Upper lobe of left lung (tissue), 6 donors: ENCODE measurements at regions not wholly inside any gene's neighbourhood (a gene's known extent, or its start where the extent isn't known, plus 50 kb on each side); places are given as distances from the start of the nearest gene placed in this dataset.

Experiments
- ATAC-seq, 2 donors: fragments of 200-7000 bp; cut with Tn5 transposase; one replicate each; pipeline ENCODE4 v1.9.1; 2022; ENCODE audit warnings: mild to moderate bottlenecking in 2 of 2, moderate library complexity in 2 of 2; ENCODE audit not compliant: low FRiP score in 2 of 2
- DNase-seq, 2 donors: peaks; one replicate each; pipeline ENCODE4 v3.0.0-alpha.2; 2019 to 2020
- H3K27ac ChIP-seq, 4 donors: fragments of 200-600 bp; sonication (generic); one replicate each; pipeline ENCODE4 v1.5.1; 2016 to 2019
- H3K27me3 ChIP-seq, 4 donors: fragments of 200-600 bp; sonication (generic); one replicate each; pipeline ENCODE4 v1.5.1; 2017 to 2019
- H3K36me3 ChIP-seq, 4 donors: fragments of 200-600 bp; sonication (generic); one replicate each; pipeline ENCODE4 v1.5.1; 2016 to 2019
- H3K4me1 ChIP-seq, 4 donors: fragments of 200-600 bp; sonication (generic); one replicate each; pipeline ENCODE4 v1.5.1; 2018 to 2019
- H3K4me3 ChIP-seq, 4 donors: fragments of 200-600 bp; sonication (generic); one replicate each; pipeline ENCODE4 v1.5.1; 2017 to 2019; ENCODE audit warnings: mild to moderate bottlenecking in 2 of 4, moderate library complexity in 1 of 4
- H3K9me3 ChIP-seq, 4 donors: fragments of 200-600 bp; sonication (generic); one replicate each; pipeline ENCODE4 v1.5.1; 2018 to 2019
- CTCF ChIP-seq, 6 experiments: fragments of 450-650 bp in 4 of 6; fragments of 200-600 bp in 2 of 6; sonication (generic) in 2 of 6; IDR thresholded peaks; one replicate each; pipeline ENCODE4 v1.5.1; 2016 to 2019; ENCODE audit warnings: antibody characterized with exemption in 6 of 6
- EP300 ChIP-seq, 4 donors: sonication (generic); formaldehyde crosslinking; IDR thresholded peaks; one replicate each; pipeline ENCODE4 v1.5.1; 2017; ENCODE audit warnings: antibody characterized with exemption in 4 of 4, control low read depth in 2 of 4
- POLR2A ChIP-seq, 4 donors: fragments of 450-650 bp; IDR thresholded peaks; one replicate each; pipeline ENCODE4 v1.5.1; 2016 to 2017; ENCODE audit warnings: antibody characterized with exemption in 4 of 4, mild to moderate bottlenecking in 2 of 4
- POLR2AphosphoS5 ChIP-seq, 2 donors: sonication (generic); formaldehyde crosslinking; IDR thresholded peaks; one replicate each; pipeline ENCODE4 v1.5.1; 2017; ENCODE audit warnings: antibody characterized with exemption in 2 of 2
- WGBS, 2 donors: methylation state at CpG; one replicate each; pipeline ENCODE4 v1.1.5; 2017 to 2018; 5-methylcytosine and 5-hydroxymethylcytosine counted together
- donor health status: DM: no; HTN: no; CAD: no; lungs with moderate emphysema.
- donor health status: DM: no; HTN: yes; CAD: no; lungs with severe emphysema.

GRCh38 chr16:80230328-80231120, 310.3 kb upstream of the DYNLRB2 start:
- H3K9me3 ChIP-seq: peaks cover 0 to 7% (median 5%) of the 10 kb centered on the region in 4 donors
- no peak for TF ChIP-seq CTCF (IDR thresholded peaks at IDR 0.05)
- TF ChIP-seq POLR2A (IDR thresholded peaks at IDR 0.05): no peak
- TF ChIP-seq POLR2AphosphoS5 (IDR thresholded peaks at IDR 0.05): no peak
- TF ChIP-seq EP300 (IDR thresholded peaks at IDR 0.05): no peak
- H3K36me3 ChIP-seq: no peaks in the 10 kb centered on the region
- no peak overlapping the region for H3K27ac ChIP-seq
- ATAC-seq: no peak
- no peak for DNase-seq
- 73 to 85% methylated on average over 4 of the region's 4 CpGs for WGBS, 2 donors
- no peaks in the 10 kb centered on the region for H3K27me3 ChIP-seq
- no peaks in the 10 kb centered on the region for H3K4me1 ChIP-seq
- no peak overlapping the region for H3K4me3 ChIP-seq

- DNase-seq (no peak), ATAC-seq (no peak)
- H3K4me3 ChIP-seq: no peak overlapping the region
- H3K4me1 ChIP-seq: no peaks in the 10 kb centered on the region
- no peaks in the 10 kb centered on the region for H3K36me3 ChIP-seq
- H3K27me3 ChIP-seq: no peaks in the 10 kb centered on the region
- H3K27ac ChIP-seq: no peak overlapping the region
- TF ChIP-seq CTCF (IDR thresholded peaks at IDR 0.05) (no peak), EP300 (IDR thresholded peaks at IDR 0.05) (no peak), POLR2A (IDR thresholded peaks at IDR 0.05) (no peak), POLR2AphosphoS5 (IDR thresholded peaks at IDR 0.05) (no peak)
- H3K9me3 ChIP-seq: peaks cover 0 to 7% (median 5%) of the 10 kb centered on the region in 4 donors
These were observed 314.3 kb upstream of the DYNLRB2 start for GRCh38 chr16:80226499-80226898.

GRCh38 chr16:80210787-80211186, 330.0 kb upstream of the DYNLRB2 start:
- no peaks in the 10 kb centered on the region for H3K4me1 ChIP-seq
- TF ChIP-seq EP300 (IDR thresholded peaks at IDR 0.05) (no peak), POLR2AphosphoS5 (IDR thresholded peaks at IDR 0.05) (no peak), POLR2A (IDR thresholded peaks at IDR 0.05) (no peak), CTCF (IDR thresholded peaks at IDR 0.05) (no peak)
- H3K4me3 ChIP-seq: no peak overlapping the region
- ATAC-seq (peak in 1 of 2 donors; percentile 50), DNase-seq (no peak)
- no peak overlapping the region for H3K27ac ChIP-seq
- no peaks in the 10 kb centered on the region for H3K27me3 ChIP-seq
- whole genome bisulfite sequencing, 2 donors: 85 to 89% methylated on average over 3 of the region's 3 CpGs
- no peaks in the 10 kb centered on the region for H3K9me3 ChIP-seq
- no peaks in the 10 kb centered on the region for H3K36me3 ChIP-seq

- no peaks in the 10 kb centered on the region for H3K27me3 ChIP-seq
- TF ChIP-seq CTCF (IDR thresholded peaks at IDR 0.05) (no peak), POLR2AphosphoS5 (IDR thresholded peaks at IDR 0.05) (no peak), POLR2A (IDR thresholded peaks at IDR 0.05) (no peak), EP300 (IDR thresholded peaks at IDR 0.05) (no peak)
- 68 to 83% methylated on average over 3 of the region's 3 CpGs for WGBS, 2 donors
- no peaks in the 10 kb centered on the region for H3K4me1 ChIP-seq
- no peak for ATAC-seq
- no peaks in the 10 kb centered on the region for H3K36me3 ChIP-seq
- DNase-seq: no peak
- H3K4me3 ChIP-seq: no peak overlapping the region
- H3K9me3 ChIP-seq: no peaks in the 10 kb centered on the region
- no peak overlapping the region for H3K27ac ChIP-seq
These were observed 332.1 kb upstream of the DYNLRB2 start for GRCh38 chr16:80208743-80209142.

- ATAC-seq (no peak), DNase-seq (no peak)
- 32 to 42% methylated on average over 2 of the region's 2 CpGs for WGBS, 2 donors
- H3K27me3 ChIP-seq: no peaks in the 10 kb centered on the region
- no peaks in the 10 kb centered on the region for H3K4me1 ChIP-seq
- H3K4me3 ChIP-seq: no peak overlapping the region
- H3K9me3 ChIP-seq: no peaks in the 10 kb centered on the region
- no peak overlapping the region for H3K27ac ChIP-seq
- TF ChIP-seq EP300 (IDR thresholded peaks at IDR 0.05) (no peak), POLR2AphosphoS5 (IDR thresholded peaks at IDR 0.05) (no peak)
- H3K36me3 ChIP-seq: no peaks in the 10 kb centered on the region
These were observed 332.8 kb upstream of the DYNLRB2 start for GRCh38 chr16:80208015-80208414.
